Hematopoietic multipotent progenitor cell treated with erythropoietin and hydrocortisone succinate and interleukin-3 and kit ligand, for 4 days (in vitro differentiated cells): ENCODE measurements at regions not wholly inside any gene's neighbourhood (a gene's known extent, or its start where the extent isn't known, plus 50 kb on each side); places are given as distances from the start of the nearest gene placed in this dataset.

Experiments used
- DNase-seq: peaks from one replicate; pipeline ENCODE4 v3.0.0-alpha.2; 2015

GRCh38 chr7:1380821-1381580 is 78.3 kb downstream of the MICALL2 start:
- no peak for DNase-seq

GRCh38 chr7:1382553-1383397 is 76.5 kb downstream of the MICALL2 start:
- no peak for DNase-seq

- DNase-seq = no peak
These were observed 75.7 kb downstream of the MICALL2 start for GRCh38 chr7:1383398-1384112.

GRCh38 chr7:1384113-1384415 is 75.2 kb downstream of the MICALL2 start:
- DNase-seq = no peak
